GM18867 (cell line): ENCODE measurements at regions not wholly inside any gene's neighbourhood (a gene's known extent, or its start where the extent isn't known, plus 50 kb on each side); places are given as distances from the start of the nearest gene placed in this dataset.
"Not testable (repeated sequence)": the region's sequence is repeated elsewhere in the genome, so short reads cannot be mapped to it uniquely, and the experiment has no call there.

Experiments
- ATAC-seq: cut with Tn5 transposase; IDR thresholded peaks from one replicate; pipeline ENCODE4 v1.9.1; 2021; ENCODE audit warnings: mild to moderate bottlenecking, moderate library complexity; ENCODE audit not compliant: unreplicated experiment

DNA sequence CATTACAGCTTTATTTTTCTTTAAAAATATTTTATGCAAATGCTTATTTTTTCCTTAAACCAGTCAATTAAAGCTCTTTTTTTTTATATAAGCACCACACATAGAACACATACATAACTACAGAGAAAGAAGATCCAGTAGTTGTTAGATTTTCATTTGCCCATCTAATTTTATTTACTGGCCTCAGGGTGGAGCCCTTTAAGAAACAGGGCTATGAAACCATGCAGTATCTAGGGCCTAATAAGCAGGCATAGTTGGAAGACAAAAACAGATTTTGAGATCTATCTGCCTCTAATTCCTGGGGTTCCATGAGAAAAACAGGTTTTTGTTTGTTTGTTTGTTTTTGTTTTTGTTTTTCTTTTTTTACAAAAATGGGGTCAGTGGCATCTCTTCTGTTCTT lies 120.6 kb downstream of the BCHE start:
- no peak for ATAC-seq

DNA sequence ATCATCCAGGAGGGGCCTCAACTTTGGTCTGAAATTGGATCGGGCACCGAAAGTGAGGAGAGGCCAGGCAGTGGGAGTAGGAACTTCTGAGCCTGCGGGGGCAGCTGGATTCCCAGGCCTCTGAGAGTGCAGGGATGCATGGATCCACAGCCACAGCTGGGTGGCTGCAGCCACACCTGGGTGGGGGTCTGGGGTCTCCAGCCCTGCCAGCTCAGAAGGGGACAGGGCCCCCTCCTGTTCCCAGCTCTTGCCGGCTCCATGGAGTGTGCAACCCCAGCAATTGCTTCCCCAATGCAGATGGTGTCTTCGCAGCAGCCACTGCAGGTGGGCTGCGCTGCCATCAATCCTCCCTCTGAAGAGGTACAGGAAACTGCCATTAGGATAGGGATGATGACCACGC lies 123.7 kb downstream of the BCHE start:
- ATAC-seq = no peak

DNA sequence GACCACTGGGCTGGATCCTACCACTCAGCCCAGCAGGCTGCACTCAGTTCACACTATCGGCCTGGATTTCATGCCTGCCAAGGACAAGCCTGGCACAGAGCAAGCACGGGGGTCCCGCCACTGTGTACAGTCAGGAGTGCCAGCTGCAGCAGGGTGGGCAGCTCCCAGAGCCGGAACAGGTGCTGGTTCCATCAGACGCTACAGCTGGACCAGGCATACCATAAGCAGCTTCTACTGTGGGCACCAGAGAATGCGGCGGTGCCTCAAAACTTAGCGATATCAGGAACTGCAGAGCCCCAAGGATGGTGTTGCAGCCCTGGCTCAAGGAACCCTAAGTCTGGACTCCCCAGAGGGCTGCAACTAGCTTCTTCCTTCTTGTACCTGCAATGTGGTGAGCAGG lies 124.8 kb downstream of the BCHE start:
- ATAC-seq = no peak

DNA sequence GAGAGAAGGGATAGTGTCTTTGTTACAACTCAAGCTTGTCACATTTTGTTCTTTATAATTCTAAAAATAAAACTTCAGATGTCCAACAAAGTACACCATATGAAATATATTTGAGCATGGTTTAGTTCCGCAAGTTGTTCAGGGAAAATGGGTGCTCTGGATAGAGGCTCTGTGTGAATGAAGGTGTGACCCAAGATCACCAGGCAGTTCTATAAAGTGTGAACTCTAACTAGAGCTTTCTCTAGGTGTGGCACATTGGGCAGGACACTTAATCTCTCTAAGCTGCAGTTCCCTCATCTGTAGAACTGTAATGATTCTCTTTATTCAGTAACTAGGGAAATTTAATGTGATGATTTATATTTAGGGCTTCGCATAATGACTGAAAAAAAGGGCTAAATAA lies 139.3 kb downstream of the BCHE start:
- ATAC-seq = no peak

DNA sequence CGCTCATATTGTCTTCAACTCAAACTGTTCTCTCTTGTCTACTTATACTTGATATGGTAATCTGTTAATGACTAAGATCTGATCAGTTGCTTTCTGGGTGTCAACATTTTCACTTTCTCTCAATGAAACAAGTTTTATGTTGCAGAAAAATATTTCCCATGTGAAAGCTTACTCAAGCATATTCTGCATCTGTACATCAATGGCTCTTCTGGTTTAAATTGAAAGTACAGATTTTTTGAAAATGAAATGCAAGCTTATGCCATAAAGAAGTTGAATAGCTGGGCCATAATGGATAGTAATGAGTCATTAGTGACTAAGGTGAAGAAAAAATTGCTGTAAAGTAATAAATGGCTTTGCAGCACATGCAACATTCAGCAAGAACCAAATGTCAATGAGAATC lies 140.7 kb downstream of the BCHE start:
- ATAC-seq = peak; percentile 61

DNA sequence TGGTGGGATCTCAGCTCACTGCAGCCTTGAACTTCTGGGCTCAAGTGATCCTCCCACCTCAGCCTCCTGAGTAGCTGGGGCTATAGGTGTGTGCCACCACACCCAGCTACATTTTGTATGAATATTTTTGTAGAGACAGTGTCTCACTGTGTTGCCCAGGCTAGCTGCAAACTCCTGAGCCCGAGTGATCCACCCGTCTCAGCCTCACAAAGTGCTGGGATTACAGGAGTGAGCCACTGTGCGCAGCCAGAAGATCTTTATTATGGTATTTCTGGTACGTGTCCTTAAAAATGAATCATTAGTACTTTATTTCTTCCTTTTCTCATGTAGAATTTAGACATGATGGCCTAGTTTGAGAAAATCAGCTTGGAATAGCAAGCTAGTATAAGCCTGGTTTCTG lies 153.3 kb downstream of the BCHE start:
- ATAC-seq = no peak

DNA sequence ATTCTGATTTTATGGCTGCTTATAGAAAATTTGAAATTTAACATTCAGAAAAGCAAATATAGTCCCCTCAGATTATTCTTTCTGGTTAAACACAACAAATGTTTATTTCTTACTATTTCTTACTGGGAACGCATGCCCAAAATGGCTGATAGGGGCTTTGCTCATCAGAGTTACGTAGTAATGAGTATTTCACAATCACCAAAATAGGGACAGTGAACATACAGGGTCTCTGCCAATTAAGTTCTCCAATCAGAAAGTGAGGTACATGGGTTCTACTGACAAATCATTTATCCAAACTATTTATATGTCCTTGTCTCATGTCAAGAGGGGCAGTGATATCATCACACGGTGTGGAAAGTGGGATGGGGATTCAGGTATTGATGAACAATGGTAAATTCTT lies 154.5 kb downstream of the BCHE start:
- no peak for ATAC-seq

DNA sequence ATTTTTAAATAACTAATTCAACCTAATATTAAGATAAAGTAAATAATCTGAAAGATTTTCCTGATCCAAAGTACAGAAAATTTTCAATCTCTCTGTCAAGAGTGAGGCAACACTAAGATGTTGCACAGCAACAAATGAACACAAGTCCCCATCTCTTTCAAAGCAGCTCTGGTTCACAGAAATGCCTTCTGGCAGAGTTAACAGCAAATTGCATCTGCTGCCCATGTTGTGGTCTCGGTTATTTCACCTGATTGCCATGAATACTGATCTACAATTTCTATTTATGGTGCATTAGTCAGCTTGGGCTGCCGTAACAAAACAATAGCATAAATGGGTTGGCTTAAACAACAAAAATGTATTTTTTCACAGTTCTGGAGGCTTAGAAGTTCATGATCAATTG lies 167.3 kb downstream of the BCHE start:
- no peak for ATAC-seq

DNA sequence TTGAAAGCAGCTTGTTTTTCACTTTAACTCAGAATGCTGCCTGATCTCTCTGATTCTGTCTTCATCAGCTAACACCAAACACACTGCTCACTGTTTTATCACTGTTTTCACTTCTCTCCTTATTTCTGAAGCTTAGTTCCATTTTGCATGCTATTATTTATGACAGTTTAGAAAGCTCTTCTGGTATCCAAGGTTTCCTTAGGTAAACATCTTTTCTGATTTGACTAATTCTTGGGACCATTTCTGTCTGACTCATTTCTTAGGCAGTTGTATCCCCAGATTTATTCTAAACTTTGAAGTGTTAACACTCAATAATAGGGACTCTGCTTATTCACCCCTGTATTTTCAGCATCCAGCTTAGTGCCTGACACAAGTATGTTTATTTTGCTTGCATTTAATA lies 167.7 kb downstream of the BCHE start:
- ATAC-seq = no peak

DNA sequence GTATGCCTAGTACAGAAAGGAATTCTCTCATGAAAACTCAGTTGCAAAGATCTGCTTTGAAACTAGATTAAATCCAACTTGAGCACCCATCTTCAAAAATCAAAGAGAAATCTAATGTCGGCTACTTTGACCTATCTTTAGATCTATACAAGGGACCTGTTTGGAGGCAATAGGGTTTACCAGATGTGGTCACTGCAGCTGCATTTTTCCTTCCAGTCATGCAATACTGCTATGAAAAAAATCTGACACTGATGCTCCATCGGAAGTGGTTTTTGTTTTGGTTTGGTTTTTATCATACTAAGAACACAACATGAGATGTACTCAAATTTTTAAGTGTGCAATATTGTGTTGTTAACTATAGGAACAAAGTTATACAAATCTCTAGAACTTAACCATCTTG lies 169.5 kb downstream of the BCHE start:
- ATAC-seq = no peak

DNA sequence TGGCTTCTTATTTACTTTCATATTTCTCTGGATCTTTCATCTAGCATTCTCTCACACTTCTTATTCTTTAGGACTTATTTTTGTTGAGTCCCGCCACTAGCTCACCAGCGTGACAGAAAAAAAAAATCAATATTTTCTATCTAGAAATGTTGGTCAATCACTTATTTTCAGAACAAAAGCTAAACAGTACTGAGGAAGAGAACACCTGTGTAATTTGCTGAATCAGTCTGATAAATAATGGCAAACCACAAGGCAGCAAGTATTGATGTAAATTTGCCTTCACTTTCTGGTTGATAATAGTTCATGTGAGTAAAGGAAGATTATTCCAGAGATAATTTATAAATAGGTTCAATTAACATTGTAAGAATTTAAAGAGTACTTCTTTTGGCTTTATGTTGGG lies 179.2 kb downstream of the BCHE start:
- no peak for ATAC-seq

DNA sequence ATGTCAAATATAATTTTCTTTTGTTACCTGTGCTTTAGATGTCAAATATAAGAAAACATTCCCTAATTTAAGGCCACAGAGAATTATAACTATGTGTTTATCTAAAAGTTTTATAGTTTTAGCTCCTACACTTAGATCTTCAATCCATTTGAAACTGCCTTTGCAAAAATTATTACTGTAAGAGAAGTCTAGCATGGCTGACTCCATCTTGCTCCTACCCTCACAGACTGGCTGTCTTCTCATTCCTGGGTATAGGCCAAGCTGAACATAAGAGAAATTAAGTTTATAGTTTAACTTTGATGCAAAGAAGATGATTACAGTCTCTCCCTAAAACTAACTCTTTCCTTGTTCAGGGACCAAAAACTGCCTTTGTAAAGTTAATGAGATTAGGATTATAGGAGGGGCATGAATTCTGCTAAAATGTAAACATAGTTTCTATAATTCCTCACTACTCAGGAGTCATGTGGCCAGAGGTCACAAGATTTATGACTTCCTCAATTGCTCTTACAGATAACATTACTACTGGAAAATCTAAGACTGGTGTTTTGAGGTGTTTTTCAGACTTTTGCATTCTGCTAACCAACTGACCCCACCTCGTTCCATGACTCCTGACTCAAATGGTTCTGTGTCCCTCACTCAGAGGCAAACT lies 184.0 kb downstream of the BCHE start:
- no peak for ATAC-seq

DNA sequence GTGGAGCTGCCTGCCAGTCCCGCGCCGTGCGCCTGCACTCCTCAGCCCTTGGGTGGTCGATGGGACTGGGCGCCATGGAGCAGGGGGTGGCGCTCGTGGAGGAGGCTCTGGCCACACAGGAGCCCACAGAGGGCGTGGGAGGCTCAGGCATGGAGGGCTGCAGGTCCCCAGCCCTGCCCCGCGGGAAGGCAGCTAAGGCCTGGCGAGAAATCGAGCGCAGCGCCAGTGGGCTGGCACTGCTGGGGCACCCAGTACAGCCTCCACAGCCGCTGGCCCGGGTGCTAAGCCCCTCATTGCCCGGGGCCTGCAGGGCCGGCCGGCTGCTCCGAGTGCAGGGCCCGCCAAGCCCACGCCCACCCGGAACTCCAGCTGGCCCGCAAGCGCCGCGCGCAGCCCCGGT lies 187.9 kb downstream of the BCHE start:
- not testable (repeated sequence) for ATAC-seq

DNA sequence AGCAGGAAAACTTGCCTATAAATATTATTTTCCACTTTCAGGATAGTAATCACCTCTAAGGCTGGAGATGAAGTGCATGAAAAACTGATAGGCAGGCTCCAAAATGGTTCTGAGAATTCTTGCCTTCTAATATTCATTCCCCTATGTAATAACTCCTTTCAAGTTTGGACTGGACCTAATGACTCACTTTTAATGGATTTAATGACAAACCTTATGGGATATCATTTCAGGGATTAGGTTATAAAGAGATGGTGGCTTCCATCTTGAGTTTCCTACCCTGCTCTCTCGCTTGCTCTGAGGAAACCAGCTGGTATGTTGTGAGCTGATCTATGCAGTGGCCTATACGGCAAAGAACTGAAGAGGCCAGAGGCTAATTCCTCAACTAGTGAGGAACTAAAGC lies 192.0 kb downstream of the BCHE start:
- no peak for ATAC-seq

DNA sequence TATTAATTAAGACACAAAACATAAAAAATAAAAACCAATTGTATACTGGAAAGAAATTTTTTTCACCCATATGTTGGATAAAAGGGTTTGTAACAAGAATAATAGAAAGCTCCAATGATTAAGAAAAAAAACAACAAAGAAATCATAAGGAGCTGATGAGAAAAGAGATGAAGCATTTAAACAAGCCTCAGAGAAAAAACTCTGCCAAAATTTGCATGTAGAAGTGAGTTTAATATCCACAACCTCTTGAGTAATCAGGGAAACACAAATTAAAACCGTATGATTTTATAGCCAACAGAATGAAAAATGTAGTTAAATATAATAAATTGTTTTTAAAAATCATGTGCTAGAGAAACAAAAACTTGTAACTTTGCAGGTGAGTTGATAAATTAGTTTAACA lies 192.9 kb downstream of the BCHE start:
- ATAC-seq = no peak

DNA sequence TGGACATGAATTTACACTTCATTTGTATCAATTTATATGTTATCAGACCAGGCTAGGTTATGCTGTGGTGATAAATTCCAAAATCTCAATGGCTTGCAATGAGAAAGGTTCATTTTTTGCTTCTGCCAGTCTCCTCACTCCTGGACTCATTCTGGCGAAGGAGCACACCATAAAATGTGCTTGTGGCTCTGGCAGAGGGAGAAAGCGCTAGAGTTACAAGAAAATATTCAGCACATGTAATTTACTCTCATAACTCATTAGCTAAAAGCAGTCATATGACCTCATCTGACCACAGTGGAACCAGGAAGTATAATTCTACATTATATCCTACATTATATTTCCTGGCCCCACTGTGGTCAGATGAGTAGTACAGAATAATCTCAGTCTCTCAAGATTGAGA lies 193.8 kb downstream of the BCHE start:
- ATAC-seq = no peak

DNA sequence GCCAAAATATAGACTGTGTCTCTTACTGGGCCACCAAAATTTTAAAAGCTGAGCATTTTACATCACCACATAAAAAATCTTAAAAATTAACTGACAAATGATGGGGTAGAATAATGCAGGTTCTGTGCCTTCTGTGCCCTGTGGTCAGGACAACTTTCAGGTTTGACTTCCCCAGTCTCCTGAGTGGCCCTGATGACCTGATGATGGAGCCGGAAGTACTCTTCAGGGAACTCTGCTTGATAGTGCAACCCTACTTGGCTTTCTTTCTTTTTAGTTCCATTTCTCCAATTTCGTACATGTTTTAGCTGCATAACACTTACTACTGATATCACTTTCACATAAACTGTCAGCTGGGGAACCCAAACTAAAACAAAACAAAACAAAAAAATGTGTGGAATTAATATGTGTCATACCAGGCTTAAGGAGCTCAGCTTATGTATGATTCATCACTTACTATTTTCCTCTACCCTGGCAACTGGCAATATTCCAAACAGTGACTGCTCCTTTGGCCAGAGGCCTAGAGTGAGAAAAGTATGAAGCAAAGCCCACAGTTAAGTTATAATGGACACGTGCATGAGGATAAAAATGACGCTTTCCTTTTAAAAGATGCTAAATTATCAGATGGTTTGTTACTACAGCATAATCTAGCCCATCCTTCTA lies 194.3 kb downstream of the BCHE start:
- no peak for ATAC-seq

DNA sequence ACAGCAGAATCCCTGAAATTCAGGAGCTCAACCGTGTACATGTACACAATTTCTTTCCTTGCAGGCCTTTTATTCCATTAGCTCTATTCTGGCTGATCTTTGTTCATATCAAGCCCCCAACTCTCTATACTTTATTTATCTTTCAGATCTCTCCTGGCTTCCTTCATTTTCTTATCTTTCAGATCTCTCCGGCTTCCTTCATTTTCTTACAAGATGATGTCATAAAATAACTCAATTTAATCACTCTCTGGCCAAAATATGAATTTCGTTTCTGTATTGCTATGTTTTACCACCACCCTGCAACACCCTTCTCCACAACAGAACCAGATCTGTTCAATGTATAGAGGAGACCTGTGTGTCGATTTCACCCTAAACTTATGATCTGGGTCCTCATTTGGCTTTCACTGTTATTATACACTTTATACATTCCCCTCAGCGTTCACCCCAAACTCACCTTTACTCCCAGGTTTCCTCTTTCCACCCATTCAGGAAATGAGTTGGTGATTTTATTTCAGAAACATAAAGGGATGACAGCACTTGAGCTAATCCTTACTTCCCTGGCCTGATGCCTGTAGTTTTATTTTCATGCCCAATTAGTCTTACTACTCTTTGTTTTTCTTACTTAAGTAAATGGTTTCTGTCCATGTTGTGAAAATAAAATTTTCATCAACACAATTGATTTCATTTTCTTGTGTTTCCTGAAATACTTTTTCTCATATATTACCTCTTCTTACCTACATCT lies 195.5 kb downstream of the BCHE start:
- ATAC-seq = no peak

DNA sequence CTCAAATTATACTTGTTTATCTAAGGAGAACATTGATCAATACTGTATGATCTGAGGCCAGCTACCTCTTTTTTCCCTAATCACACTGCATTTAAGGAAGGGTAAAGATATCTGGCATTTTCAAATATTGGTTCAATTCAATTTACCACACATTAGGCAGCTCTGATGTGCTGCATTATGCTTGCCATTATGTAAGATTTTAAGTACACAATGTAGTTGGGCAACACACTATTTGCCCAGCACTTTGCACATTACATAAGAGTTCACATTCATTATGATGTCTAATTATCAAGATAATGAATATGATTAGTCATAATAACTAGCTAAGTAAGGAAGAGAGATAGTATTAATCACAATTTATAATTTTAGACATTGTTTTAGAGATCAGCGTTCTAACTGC lies 196.3 kb downstream of the BCHE start:
- no peak for ATAC-seq

DNA sequence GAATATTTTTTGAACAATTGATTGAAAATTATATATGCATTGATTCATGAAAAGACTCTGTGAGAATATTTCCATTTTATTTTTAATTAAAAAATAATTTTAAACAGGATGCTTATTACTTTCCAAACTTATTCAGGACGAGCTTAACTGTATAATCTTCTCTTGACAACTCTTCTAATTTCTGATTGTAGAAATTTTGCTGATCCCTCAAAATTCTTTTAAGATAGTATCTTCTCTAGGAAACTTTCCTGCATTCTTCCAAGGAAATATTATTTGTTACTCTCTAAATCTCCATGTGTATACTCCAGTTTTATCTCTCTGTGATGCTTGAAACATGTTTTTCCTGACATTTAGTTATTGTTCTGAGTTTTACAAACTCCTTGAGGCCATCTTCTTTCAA lies 197.2 kb downstream of the BCHE start:
- no peak for ATAC-seq

DNA sequence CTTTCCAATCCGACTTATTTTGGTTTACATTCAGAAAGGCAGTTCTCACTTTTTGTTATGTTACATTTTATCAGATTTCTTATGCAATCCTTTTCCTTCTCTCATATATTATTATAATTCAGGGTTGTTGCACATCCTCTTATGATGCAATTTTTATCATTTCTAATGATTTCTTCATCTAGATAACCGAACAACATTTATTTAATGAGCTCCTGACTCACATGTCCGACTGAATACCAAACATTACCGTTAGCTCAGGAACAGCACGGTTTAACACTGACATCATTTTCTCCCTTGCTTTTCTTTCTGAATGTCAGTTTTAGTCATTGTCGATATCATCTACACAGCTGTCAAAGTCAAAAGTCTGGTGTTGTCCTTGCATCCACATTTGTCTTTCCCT lies 199.2 kb downstream of the BCHE start:
- ATAC-seq = no peak

DNA sequence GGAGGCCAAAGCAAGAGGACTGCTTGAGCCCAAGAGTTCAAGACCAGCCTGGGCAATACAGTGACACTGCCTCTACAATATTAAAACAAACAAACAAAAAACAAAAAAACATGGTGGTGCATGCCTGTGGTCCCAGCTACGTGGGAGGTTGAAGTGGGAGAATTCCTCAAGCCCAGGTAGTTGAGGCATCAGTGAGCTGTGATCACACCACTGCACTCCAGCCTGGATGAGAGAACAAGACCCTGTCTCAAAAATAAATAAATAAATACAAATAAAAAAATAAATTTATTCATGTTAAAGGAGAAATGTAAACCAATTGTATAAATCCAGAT lies 200.6 kb downstream of the BCHE start:
- no peak for ATAC-seq
